Body of pancreas (tissue), 4 donors: ENCODE measurements at regions not wholly inside any gene's neighbourhood (a gene's known extent, or its start where the extent isn't known, plus 50 kb on each side); places are given as distances from the start of the nearest gene placed in this dataset.

Experiments used
- CTCF ChIP-seq, 7 experiments: fragments of 450-650 bp in 4 of 7; fragments of 200-600 bp in 3 of 7; sonication (generic) in 3 of 7; IDR thresholded peaks; one replicate each; pipeline ENCODE4 v1.5.1; 2016 to 2019; ENCODE audit warnings: antibody characterized with exemption in 7 of 7
- POLR2A ChIP-seq, 3 donors: fragments of 450-650 bp; IDR thresholded peaks; one replicate each; pipeline ENCODE4 v1.6.1; 2016; ENCODE audit warnings: antibody characterized with exemption in 3 of 3, mild to moderate bottlenecking in 2 of 3

- no peak for TF ChIP-seq CTCF (IDR thresholded peaks at IDR 0.05)
- no peak for TF ChIP-seq POLR2A (IDR thresholded peaks at IDR 0.05)
These were observed 265.9 kb upstream of the MKLN1 start for GRCh38 chr7:131061818-131062217.
